ENCODE measurements at regions not wholly inside any gene's neighbourhood (a gene's known extent, or its start where the extent isn't known, plus 50 kb on each side); places are given as distances from the start of the nearest gene placed in this dataset.

GRCh38 chr9:88938189-88938588 is 53.1 kb upstream of the S1PR3 start:
- H3K4me3 ChIP-seq (ENCODE audit: low read depth, low read length) = no peak overlapping the region
- TF ChIP-seq, protein P1, sequence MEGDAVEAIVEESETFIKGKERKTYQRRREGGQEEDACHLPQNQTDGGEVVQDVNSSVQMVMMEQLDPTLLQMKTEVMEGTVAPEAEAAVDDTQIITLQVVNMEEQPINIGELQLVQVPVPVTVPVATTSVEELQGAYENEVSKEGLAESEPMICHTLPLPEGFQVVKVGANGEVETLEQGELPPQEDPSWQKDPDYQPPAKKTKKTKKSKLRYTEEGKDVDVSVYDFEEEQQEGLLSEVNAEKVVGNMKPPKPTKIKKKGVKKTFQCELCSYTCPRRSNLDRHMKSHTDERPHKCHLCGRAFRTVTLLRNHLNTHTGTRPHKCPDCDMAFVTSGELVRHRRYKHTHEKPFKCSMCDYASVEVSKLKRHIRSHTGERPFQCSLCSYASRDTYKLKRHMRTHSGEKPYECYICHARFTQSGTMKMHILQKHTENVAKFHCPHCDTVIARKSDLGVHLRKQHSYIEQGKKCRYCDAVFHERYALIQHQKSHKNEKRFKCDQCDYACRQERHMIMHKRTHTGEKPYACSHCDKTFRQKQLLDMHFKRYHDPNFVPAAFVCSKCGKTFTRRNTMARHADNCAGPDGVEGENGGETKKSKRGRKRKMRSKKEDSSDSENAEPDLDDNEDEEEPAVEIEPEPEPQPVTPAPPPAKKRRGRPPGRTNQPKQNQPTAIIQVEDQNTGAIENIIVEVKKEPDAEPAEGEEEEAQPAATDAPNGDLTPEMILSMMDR (IDR thresholded peaks at IDR 0.05; ENCODE audit: low read depth, low read length, missing control alignments) = no peak
- in situ Hi-C loops (cut with HindIII; ENCODE audit: low sequenced_read_pairs) = no loop called here
- no peak for DNase-seq (ENCODE audit: low read depth)
